Tibial nerve (tissue), 3 donors: ENCODE measurements at regions not wholly inside any gene's neighbourhood (a gene's known extent, or its start where the extent isn't known, plus 50 kb on each side); places are given as distances from the start of the nearest gene placed in this dataset.

Experiments
- POLR2A ChIP-seq, 2 donors: fragments of 450-650 bp; IDR thresholded peaks; one replicate each; pipeline ENCODE4 v1.6.1; 2017; ENCODE audit warnings: antibody characterized with exemption in 2 of 2, mild to moderate bottlenecking in 2 of 2, moderate library complexity in 2 of 2
- TF ChIP-seq, protein P1 (sequence below), 5 experiments: fragments of 200-600 bp in 3 of 5; fragments of 450-650 bp in 2 of 5; sonication (generic) in 3 of 5; IDR thresholded peaks; one replicate each; pipeline ENCODE4 v1.5.1; 2016 to 2019; ENCODE audit warnings: antibody characterized with exemption in 5 of 5, mild to moderate bottlenecking in 3 of 5, moderate library complexity in 2 of 5

DNA sequence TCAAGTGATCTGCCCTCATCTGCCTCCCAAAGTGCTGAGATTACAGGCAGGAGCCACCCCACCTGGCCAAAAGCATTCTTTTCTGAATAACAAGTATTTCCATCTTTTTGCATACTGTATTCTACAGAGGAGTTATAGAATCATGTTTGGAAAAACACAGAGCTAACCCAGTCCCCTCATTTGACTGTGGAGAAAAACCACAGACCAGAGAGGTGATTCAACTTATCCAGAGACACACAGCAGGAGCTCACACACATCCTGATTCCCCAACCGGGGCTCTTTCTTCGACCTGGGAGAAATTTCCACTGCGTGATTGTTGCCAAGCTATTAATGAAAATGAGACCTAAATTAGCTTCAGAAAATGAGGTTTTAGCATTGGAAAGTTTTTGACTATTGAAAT is 176.1 kb upstream of the TLE3 start:
- TF ChIP-seq POLR2A (IDR thresholded peaks at IDR 0.05): no peak
- TF ChIP-seq, protein P1, sequence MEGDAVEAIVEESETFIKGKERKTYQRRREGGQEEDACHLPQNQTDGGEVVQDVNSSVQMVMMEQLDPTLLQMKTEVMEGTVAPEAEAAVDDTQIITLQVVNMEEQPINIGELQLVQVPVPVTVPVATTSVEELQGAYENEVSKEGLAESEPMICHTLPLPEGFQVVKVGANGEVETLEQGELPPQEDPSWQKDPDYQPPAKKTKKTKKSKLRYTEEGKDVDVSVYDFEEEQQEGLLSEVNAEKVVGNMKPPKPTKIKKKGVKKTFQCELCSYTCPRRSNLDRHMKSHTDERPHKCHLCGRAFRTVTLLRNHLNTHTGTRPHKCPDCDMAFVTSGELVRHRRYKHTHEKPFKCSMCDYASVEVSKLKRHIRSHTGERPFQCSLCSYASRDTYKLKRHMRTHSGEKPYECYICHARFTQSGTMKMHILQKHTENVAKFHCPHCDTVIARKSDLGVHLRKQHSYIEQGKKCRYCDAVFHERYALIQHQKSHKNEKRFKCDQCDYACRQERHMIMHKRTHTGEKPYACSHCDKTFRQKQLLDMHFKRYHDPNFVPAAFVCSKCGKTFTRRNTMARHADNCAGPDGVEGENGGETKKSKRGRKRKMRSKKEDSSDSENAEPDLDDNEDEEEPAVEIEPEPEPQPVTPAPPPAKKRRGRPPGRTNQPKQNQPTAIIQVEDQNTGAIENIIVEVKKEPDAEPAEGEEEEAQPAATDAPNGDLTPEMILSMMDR (IDR thresholded peaks at IDR 0.05): no peak
